HepG2 (cell line): ENCODE measurements at regions not wholly inside any gene's neighbourhood (a gene's known extent, or its start where the extent isn't known, plus 50 kb on each side); places are given as distances from the start of the nearest gene placed in this dataset.

Experiments
- ATAC-seq: fragments of 200-7000 bp; cut with Tn5 transposase; 3 replicates; pipeline ENCODE4 v1.9.1; 2020; ENCODE audit warnings: mild to moderate bottlenecking, moderate library complexity
- BruUV-seq: library from RNA; stranded (reverse); fragments of 400-500 nt; replicated peaks from 2 replicates; lab custom pipeline; 2021; lab: Mats Ljungman, UMichigan
- CTCF ChIA-PET: fragments of 300-600 bp; formaldehyde crosslinking; extraction: SDS; loops from one replicate; lab custom pipeline; 2021; ENCODE audit warnings: low total read pairs, inconsistent platforms, low intra/inter-chr PET ratio; lab: Yijun Ruan, JAX
- POLR2A ChIA-PET: fragments of 350-600 bp; sonication (Branson Sonifier 250); formaldehyde crosslinking; loops from one replicate; lab custom pipeline; 2020; ENCODE audit warnings: antibody characterized with exemption, inconsistent platforms; lab: Yijun Ruan, JAX
- DNase-seq: peaks from one replicate; pipeline ENCODE4 v3.0.0-alpha.2; 2015; ENCODE audit warnings: low spot score
- FAIRE-seq: peaks from 3 replicates; lab custom pipeline; 2011; peaks lifted over from hg19 to GRCh38; lab: Jason Lieb, UNC
- H2AFZ ChIP-seq: one replicate; pipeline ENCODE4 v1.6.1; 2011; ENCODE audit warnings: low read length, inconsistent platforms
- H3K27ac ChIP-seq: fragments of 300-600 bp; 3 replicates; pipeline ENCODE4 v1.8.0; 2011; ENCODE audit warnings: mixed run types, mild to moderate bottlenecking, mixed read lengths, low read length, inconsistent platforms; ENCODE audit not compliant: insufficient read depth; ENCODE audit errors: extremely low read length
- H3K27me3 ChIP-seq, 2 experiments: fragments of 200-600 bp in 1 of 2; 2 replicates in 1 of 2; 3 replicates in 1 of 2; pipeline versions ENCODE4 v1.6.0 to v1.8.0; 2011; ENCODE audit warnings: low read length in 2 of 2, mild to moderate bottlenecking in 2 of 2, moderate library complexity in 2 of 2, inconsistent platforms in 1 of 2; ENCODE audit not compliant: insufficient read depth in 2 of 2, control insufficient read depth in 1 of 2
- H3K36me3 ChIP-seq, 2 experiments: fragments of 200-600 bp in 1 of 2; replicated peaks in 1 of 2; 2 replicates in 1 of 2; 3 replicates in 1 of 2; pipeline versions ENCODE4 v1.5.1 to v1.8.0; 2011; ENCODE audit warnings: low read length in 2 of 2, inconsistent platforms in 1 of 2; ENCODE audit not compliant: insufficient read depth in 2 of 2, control insufficient read depth in 1 of 2
- H3K4me1 ChIP-seq: 2 replicates; pipeline ENCODE4 v1.5.1; 2012; ENCODE audit warnings: low read length, inconsistent platforms; ENCODE audit not compliant: insufficient read depth
- H3K4me2 ChIP-seq: 2 replicates; pipeline ENCODE4 v1.6.0; 2011; ENCODE audit warnings: low read depth, low read length, inconsistent platforms
- H3K4me3 ChIP-seq, 3 experiments: fragments of 200-600 bp in 1 of 3; sonication (generic), shearing (Covaris generic) in 1 of 3; replicated peaks in 1 of 3; 2 replicates each; pipeline ENCODE4 v1.5.1; 2011 to 2016; ENCODE audit warnings: low read length in 3 of 3, inconsistent platforms in 2 of 3, low read depth in 2 of 3, mild to moderate bottlenecking in 2 of 3, control low read depth in 1 of 3, mixed read lengths in 1 of 3; ENCODE audit not compliant: insufficient read depth in 1 of 3
- H3K79me2 ChIP-seq: one replicate; pipeline ENCODE4 v1.6.1; 2011; ENCODE audit warnings: low read length, inconsistent platforms; ENCODE audit not compliant: insufficient read depth
- H3K9ac ChIP-seq: 2 replicates; pipeline ENCODE4 v1.6.0; 2011; ENCODE audit warnings: mild to moderate bottlenecking, low read depth, low read length, inconsistent platforms; ENCODE audit not compliant: insufficient read depth
- H3K9me3 ChIP-seq: 2 replicates; pipeline ENCODE4 v1.5.1; 2012; ENCODE audit warnings: mild to moderate bottlenecking, low read length
- H4K20me1 ChIP-seq: 2 replicates; pipeline ENCODE4 v1.6.0; 2011; ENCODE audit warnings: inconsistent platforms, mild to moderate bottlenecking, low read length, moderate library complexity; ENCODE audit not compliant: insufficient read depth
- ERF ChIP-seq: IDR thresholded peaks from 2 replicates; pipeline ENCODE4 v1.6.1; 2018; ENCODE audit warnings: missing biosample characterization, missing genetic modification reagents
- HNRNPUL1 ChIP-seq: fragments of 200-400 bp; formaldehyde crosslinking; IDR thresholded peaks from 2 replicates; pipeline ENCODE4 v1.6.1; 2017; ENCODE audit warnings: low read depth, mild to moderate bottlenecking, low read length, moderate library complexity
- MED8 ChIP-seq: sonication (generic); formaldehyde crosslinking; IDR thresholded peaks from 2 replicates; pipeline ENCODE4 v1.8.1; 2023; ENCODE audit warnings: mild to moderate bottlenecking, missing genetic modification reagents; ENCODE audit not compliant: insufficient replicate concordance
- MLX ChIP-seq: IDR thresholded peaks from 2 replicates; pipeline ENCODE4 v1.6.1; 2016
- NFKB2 ChIP-seq: sonication (generic); formaldehyde crosslinking; IDR thresholded peaks from 2 replicates; pipeline ENCODE4 v1.4.0; 2020; ENCODE audit warnings: missing genetic modification reagents, borderline replicate concordance
- PAXIP1 ChIP-seq: sonication (generic); formaldehyde crosslinking; conservative IDR thresholded peaks from 2 replicates; pipeline ENCODE4 v1.4.0; 2020; ENCODE audit warnings: mild to moderate bottlenecking, missing genetic modification reagents, moderate library complexity
- SUZ12 ChIP-seq: fragments of 150-350 bp; IDR thresholded peaks from 2 replicates; pipeline ENCODE4 v1.6.1; 2014; ENCODE audit warnings: low read depth, low read length
- TIGD3 ChIP-seq: sonication (generic); formaldehyde crosslinking; IDR thresholded peaks from 2 replicates; pipeline ENCODE4 v1.5.1; 2020; ENCODE audit warnings: mild to moderate bottlenecking, missing genetic modification reagents, borderline replicate concordance
- TMF1 ChIP-seq: sonication (generic); formaldehyde crosslinking; IDR thresholded peaks from 2 replicates; pipeline ENCODE4 v1.8.1; 2022; ENCODE audit warnings: low read depth, missing genetic modification reagents
- ZFP90 ChIP-seq: sonication (generic); formaldehyde crosslinking; IDR thresholded peaks from 2 replicates; pipeline ENCODE4 v1.8.0; 2022; ENCODE audit warnings: missing genetic modification reagents, mild to moderate bottlenecking, inconsistent platforms, borderline replicate concordance
- ZNF563 ChIP-seq: sonication (generic); formaldehyde crosslinking; IDR thresholded peaks from 2 replicates; pipeline ENCODE4 v1.8.0; 2022; ENCODE audit warnings: mild to moderate bottlenecking, moderate library complexity, missing genetic modification reagents
- WGBS: methylation state at CpG from one replicate; pipeline ENCODE4 v1.1.6; 2017; ENCODE audit warnings: low lambda C conversion rate; 5-methylcytosine and 5-hydroxymethylcytosine counted together
- in situ Hi-C: cut with HindIII; loops from 2 replicates; pipeline ENCODE4 v1.10.0; 2017; ENCODE audit warnings: low pct_unique_long_range_greater_than_20kb; ENCODE audit not compliant: extremely low pct_ligation_motif_present
- intact Hi-C: fragments of 100-400 bp; cut with micrococcal nuclease; formaldehyde crosslinking; loops from one replicate; pipeline ENCODE4 v1.10.0; 2022; ENCODE audit not compliant: unreplicated experiment
- TF ChIP-seq, protein P1 (sequence below): sonication (generic); formaldehyde crosslinking; IDR thresholded peaks from 2 replicates; pipeline ENCODE4 v1.8.0; 2022; ENCODE audit warnings: missing genetic modification reagents, mild to moderate bottlenecking, inconsistent platforms, borderline replicate concordance

- CTCF ChIA-PET: no interaction called here
- H3K27me3 ChIP-seq: no peaks in the 10 kb centered on the region
- H3K4me1 ChIP-seq: no peaks in the 10 kb centered on the region
- TF ChIP-seq TMF1 (CRISPR knock-in tag) (no peak), ZFP90 (no peak), NFKB2 (CRISPR knock-in tag) (no peak), HNRNPUL1 (no peak), ZNF563 (no peak), TIGD3 (CRISPR knock-in tag) (no peak), PAXIP1 (CRISPR knock-in tag) (no peak), MED8 (CRISPR knock-in tag) (no peak), MLX (CRISPR knock-in tag) (no peak), ERF (CRISPR knock-in tag) (no peak), SUZ12 (no peak)
- TF ChIP-seq, protein P1, sequence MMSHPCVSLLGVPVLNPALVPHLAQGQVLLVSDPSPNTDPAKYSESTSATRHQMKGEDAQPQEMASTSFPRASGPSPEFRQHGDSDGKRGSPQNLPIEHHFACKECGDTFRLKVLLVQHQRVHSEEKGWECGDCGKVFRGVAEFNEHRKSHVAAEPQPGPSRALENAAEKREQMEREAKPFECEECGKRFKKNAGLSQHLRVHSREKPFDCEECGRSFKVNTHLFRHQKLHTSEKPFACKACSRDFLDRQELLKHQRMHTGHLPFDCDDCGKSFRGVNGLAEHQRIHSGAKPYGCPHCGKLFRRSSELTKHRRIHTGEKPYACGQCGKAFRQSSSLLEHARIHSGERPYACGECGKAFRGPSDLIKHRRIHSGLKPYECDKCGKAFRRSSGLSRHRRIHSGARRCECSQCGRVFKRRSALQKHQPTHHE (CRISPR knock-in tag): no peak
- POLR2A ChIA-PET: no interaction called here
- DNase-seq (no peak), FAIRE-seq (no peak), ATAC-seq (no peak)
- WGBS: 50% methylated on average over 2 of the region's 5 CpGs
- H3K9me3 ChIP-seq: peaks cover 20% of the 10 kb centered on the region; the same call in 1 of the 2 replicates
- H3K27ac ChIP-seq: no peak overlapping the region
- H3K9ac ChIP-seq: no peak overlapping the region
- H4K20me1 ChIP-seq: no peaks in the 10 kb centered on the region
- H2AFZ ChIP-seq: no peak overlapping the region
- no peaks in the 10 kb centered on the region for H3K36me3 ChIP-seq
- H3K4me3 ChIP-seq: no peak overlapping the region
- in situ Hi-C loops: no loop called here
- BruUV-seq: no TSS peak
- H3K4me2 ChIP-seq: no peak overlapping the region
- H3K79me2 ChIP-seq: no peaks in the 10 kb centered on the region
- intact Hi-C loops: no loop called here
Observed at GRCh38 chr1:5253036-5253435, 598.6 kb downstream of the AJAP1 start.
